IMR-90 (cell line): ENCODE measurements at regions not wholly inside any gene's neighbourhood (a gene's known extent, or its start where the extent isn't known, plus 50 kb on each side); places are given as distances from the start of the nearest gene placed in this dataset.

Experiments used
- BHLHE40 ChIP-seq: fragments of 150-350 bp; IDR thresholded peaks from 2 replicates; pipeline ENCODE4 v1.6.1; 2016; ENCODE audit warnings: mild to moderate bottlenecking, low read depth, low read length
- CHD1 ChIP-seq: IDR thresholded peaks from 2 replicates; pipeline ENCODE4 v1.6.1; 2012; ENCODE audit warnings: low read depth, low read length, improper control_type of control experiment
- CTCF ChIP-seq: conservative IDR thresholded peaks from 2 replicates; pipeline ENCODE4 v1.5.1; 2012; ENCODE audit warnings: mild to moderate bottlenecking, low read depth, low read length, improper control_type of control experiment
- MAFK ChIP-seq: IDR thresholded peaks from 2 replicates; pipeline ENCODE4 v1.6.1; 2012; ENCODE audit warnings: low read depth, low read length, improper control_type of control experiment
- MAZ ChIP-seq: IDR thresholded peaks from 2 replicates; pipeline ENCODE4 v1.6.1; 2012; ENCODE audit warnings: low read depth, mild to moderate bottlenecking, low read length, improper control_type of control experiment, moderate library complexity, borderline replicate concordance
- MXI1 ChIP-seq: IDR thresholded peaks from 2 replicates; pipeline ENCODE4 v1.6.1; 2012; ENCODE audit warnings: low read depth, mild to moderate bottlenecking, low read length, moderate library complexity, borderline replicate concordance
- POLR2A ChIP-seq: IDR thresholded peaks from 2 replicates; pipeline ENCODE4 v1.6.1; 2012; ENCODE audit warnings: mild to moderate bottlenecking, low read depth, low read length
- RCOR1 ChIP-seq: IDR thresholded peaks from 2 replicates; pipeline ENCODE4 v1.6.1; 2012; ENCODE audit warnings: mild to moderate bottlenecking, low read length, improper control_type of control experiment; ENCODE audit not compliant: insufficient replicate concordance
- USF2 ChIP-seq: fragments of 150-350 bp; IDR thresholded peaks from 2 replicates; pipeline ENCODE4 v1.6.1; 2017; ENCODE audit warnings: mild to moderate bottlenecking, antibody characterized with exemption, low read length, low read depth

GRCh38 chr19:28586474-28586873, 626.5 kb downstream of the UQCRFS1 start:
- TF ChIP-seq POLR2A (no peak), CHD1 (no peak), BHLHE40 (no peak), CTCF (no peak), MAZ (no peak), USF2 (no peak), MAFK (no peak), RCOR1 (no peak), MXI1 (no peak)
